GM23248 (cell line): ENCODE measurements at regions not wholly inside any gene's neighbourhood (a gene's known extent, or its start where the extent isn't known, plus 50 kb on each side); places are given as distances from the start of the nearest gene placed in this dataset.

ENCODE experiments used
- EZH2 ChIP-seq: fragments of 200-600 bp; sonication (generic); IDR thresholded peaks from 2 replicates; pipeline ENCODE4 v1.6.1; 2018; ENCODE audit warnings: antibody characterized with exemption, mild to moderate bottlenecking; ENCODE audit not compliant: insufficient read depth, poor library complexity, severe bottlenecking
- EZH2phosphoT487 ChIP-seq: fragments of 200-600 bp; sonication (generic); IDR thresholded peaks from 2 replicates; pipeline ENCODE4 v1.6.1; 2018; ENCODE audit warnings: antibody characterized with exemption, moderate library complexity, mild to moderate bottlenecking, low read depth; ENCODE audit not compliant: insufficient read depth

GRCh38 chr13:62046512-62046911, 630.9 kb upstream of the PCDH20 start:
- no peak for TF ChIP-seq EZH2
- TF ChIP-seq EZH2phosphoT487 = no peak
